ENCODE measurements at regions not wholly inside any gene's neighbourhood (a gene's known extent, or its start where the extent isn't known, plus 50 kb on each side); places are given as distances from the start of the nearest gene placed in this dataset.

GRCh38 chr1:238582816-238583215 lies 692.1 kb upstream of the ZP4 start:
- ChIA-PET CTCF (no interaction called here), POLR2A (no interaction called here)
- Mint-ChIP-seq H3K4me3 (no peak overlapping the region), H3K36me3 (no peaks in the 10 kb centered on the region), H3K9me3 (no peaks in the 10 kb centered on the region), H3K27ac (no peak overlapping the region), H3K27me3 (ENCODE audit: low read depth) (no peaks in the 10 kb centered on the region), H3K4me1 (no peaks in the 10 kb centered on the region)
- no peak for ATAC-seq
- TF ChIP-seq ESRRA (CRISPR knock-in tag; IDR thresholded peaks at IDR 0.05; ENCODE audit: borderline replicate concordance) (no peak), ELF4 (CRISPR knock-in tag; IDR thresholded peaks at IDR 0.05; ENCODE audit: low read depth) (no peak), NR2C2 (CRISPR knock-in tag; IDR thresholded peaks at IDR 0.05) (no peak), NFATC4 (CRISPR knock-in tag; IDR thresholded peaks at IDR 0.05) (no peak), IRF1 (CRISPR knock-in tag; IDR thresholded peaks at IDR 0.05) (no peak), E2F4 (CRISPR knock-in tag; IDR thresholded peaks at IDR 0.05; ENCODE audit: borderline replicate concordance, low read depth) (no peak), CDX4 (CRISPR knock-in tag; IDR thresholded peaks at IDR 0.05; ENCODE audit: borderline replicate concordance) (no peak), HMGXB4 (CRISPR knock-in tag; IDR thresholded peaks at IDR 0.05) (no peak), JUN (CRISPR knock-in tag; IDR thresholded peaks at IDR 0.05) (no peak), TEAD4 (CRISPR knock-in tag; IDR thresholded peaks at IDR 0.05) (no peak), PRRX2 (CRISPR knock-in tag; IDR thresholded peaks at IDR 0.05) (no peak), GRHL2 (CRISPR knock-in tag; IDR thresholded peaks at IDR 0.05; ENCODE audit: insufficient replicate concordance, severe bottlenecking) (no peak), SMAD3 (CRISPR knock-in tag; IDR thresholded peaks at IDR 0.05; ENCODE audit: borderline replicate concordance) (no peak), RELA (CRISPR knock-in tag; IDR thresholded peaks at IDR 0.05; ENCODE audit: borderline replicate concordance) (no peak), FOXP1 (CRISPR knock-in tag; IDR thresholded peaks at IDR 0.05; ENCODE audit: borderline replicate concordance) (no peak), NR1H2 (CRISPR knock-in tag; IDR thresholded peaks at IDR 0.05) (no peak), ZNF317 (CRISPR knock-in tag; IDR thresholded peaks at IDR 0.05; ENCODE audit: borderline replicate concordance, low read depth) (no peak), FOXP4 (CRISPR knock-in tag; IDR thresholded peaks at IDR 0.05) (no peak)
- TF ChIP-seq, protein P1, sequence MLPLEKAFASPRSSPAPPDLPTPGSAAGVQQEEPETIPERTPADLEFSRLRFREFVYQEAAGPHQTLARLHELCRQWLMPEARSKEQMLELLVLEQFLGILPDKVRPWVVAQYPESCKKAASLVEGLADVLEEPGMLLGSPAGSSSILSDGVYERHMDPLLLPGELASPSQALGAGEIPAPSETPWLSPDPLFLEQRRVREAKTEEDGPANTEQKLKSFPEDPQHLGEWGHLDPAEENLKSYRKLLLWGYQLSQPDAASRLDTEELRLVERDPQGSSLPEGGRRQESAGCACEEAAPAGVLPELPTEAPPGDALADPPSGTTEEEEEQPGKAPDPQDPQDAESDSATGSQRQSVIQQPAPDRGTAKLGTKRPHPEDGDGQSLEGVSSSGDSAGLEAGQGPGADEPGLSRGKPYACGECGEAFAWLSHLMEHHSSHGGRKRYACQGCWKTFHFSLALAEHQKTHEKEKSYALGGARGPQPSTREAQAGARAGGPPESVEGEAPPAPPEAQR (CRISPR knock-in tag; IDR thresholded peaks at IDR 0.05), result no peak
- TF ChIP-seq, protein P2, sequence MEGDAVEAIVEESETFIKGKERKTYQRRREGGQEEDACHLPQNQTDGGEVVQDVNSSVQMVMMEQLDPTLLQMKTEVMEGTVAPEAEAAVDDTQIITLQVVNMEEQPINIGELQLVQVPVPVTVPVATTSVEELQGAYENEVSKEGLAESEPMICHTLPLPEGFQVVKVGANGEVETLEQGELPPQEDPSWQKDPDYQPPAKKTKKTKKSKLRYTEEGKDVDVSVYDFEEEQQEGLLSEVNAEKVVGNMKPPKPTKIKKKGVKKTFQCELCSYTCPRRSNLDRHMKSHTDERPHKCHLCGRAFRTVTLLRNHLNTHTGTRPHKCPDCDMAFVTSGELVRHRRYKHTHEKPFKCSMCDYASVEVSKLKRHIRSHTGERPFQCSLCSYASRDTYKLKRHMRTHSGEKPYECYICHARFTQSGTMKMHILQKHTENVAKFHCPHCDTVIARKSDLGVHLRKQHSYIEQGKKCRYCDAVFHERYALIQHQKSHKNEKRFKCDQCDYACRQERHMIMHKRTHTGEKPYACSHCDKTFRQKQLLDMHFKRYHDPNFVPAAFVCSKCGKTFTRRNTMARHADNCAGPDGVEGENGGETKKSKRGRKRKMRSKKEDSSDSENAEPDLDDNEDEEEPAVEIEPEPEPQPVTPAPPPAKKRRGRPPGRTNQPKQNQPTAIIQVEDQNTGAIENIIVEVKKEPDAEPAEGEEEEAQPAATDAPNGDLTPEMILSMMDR (IDR thresholded peaks at IDR 0.05), result no peak
- no peak for DNase-seq (ENCODE audit: low spot score)
